Fibroblast of lung (primary cell): ENCODE measurements at regions not wholly inside any gene's neighbourhood (a gene's known extent, or its start where the extent isn't known, plus 50 kb on each side); places are given as distances from the start of the nearest gene placed in this dataset.

Experiments used
- DNase-seq, 2 donors: peaks; one replicate each; pipeline versions ENCODE4 v3.0.0 to v3.0.0-alpha.2; 2010; ENCODE audit warnings: low read depth in 2 of 2
- H2AFZ ChIP-seq: 2 replicates; pipeline ENCODE4 v1.5.1; 2012; ENCODE audit warnings: low read length, control low read depth, inconsistent platforms
- H3K27ac ChIP-seq: 2 replicates; pipeline ENCODE4 v1.5.1; 2011; ENCODE audit warnings: low read length, control low read depth; ENCODE audit not compliant: insufficient read depth
- H3K27me3 ChIP-seq: 2 replicates; pipeline ENCODE4 v1.5.1; 2011; ENCODE audit warnings: mild to moderate bottlenecking, low read length; ENCODE audit not compliant: control insufficient read depth, insufficient read depth
- H3K36me3 ChIP-seq: 2 replicates; pipeline ENCODE4 v1.5.1; 2011; ENCODE audit warnings: low read length; ENCODE audit not compliant: control insufficient read depth, insufficient read depth
- H3K4me1 ChIP-seq: 2 replicates; pipeline ENCODE4 v1.5.1; 2011; ENCODE audit warnings: low read length; ENCODE audit not compliant: control insufficient read depth, insufficient read depth; ENCODE audit errors: extremely low read depth
- H3K4me2 ChIP-seq: 2 replicates; pipeline ENCODE4 v1.5.1; 2011; ENCODE audit warnings: low read length, control low read depth; ENCODE audit not compliant: insufficient read depth; ENCODE audit errors: extremely low read depth
- H3K4me3 ChIP-seq, 4 experiments: fragments of 200-600 bp in 1 of 4; sonication (generic) in 1 of 4; replicated peaks in 1 of 4; 2 replicates each; pipeline ENCODE4 v1.5.1; 2011 to 2016; ENCODE audit warnings: low read length in 4 of 4, low read depth in 3 of 4, mild to moderate bottlenecking in 3 of 4, control low read depth in 2 of 4, inconsistent platforms in 1 of 4, mixed read lengths in 1 of 4; ENCODE audit not compliant: insufficient read depth in 1 of 4; ENCODE audit errors: control extremely low read depth in 1 of 4
- H3K79me2 ChIP-seq: 2 replicates; pipeline ENCODE4 v1.5.1; 2012; ENCODE audit warnings: mild to moderate bottlenecking, low read length, inconsistent platforms; ENCODE audit not compliant: control insufficient read depth, insufficient read depth
- H3K9ac ChIP-seq: 2 replicates; pipeline ENCODE4 v1.5.1; 2011; ENCODE audit warnings: mild to moderate bottlenecking, low read length, control low read depth; ENCODE audit not compliant: insufficient read depth
- H3K9me3 ChIP-seq: 2 replicates; pipeline ENCODE4 v1.5.1; 2012; ENCODE audit warnings: low read depth, low read length; ENCODE audit not compliant: control insufficient read depth, insufficient read depth
- H4K20me1 ChIP-seq: 2 replicates; pipeline ENCODE4 v1.5.1; 2011; ENCODE audit warnings: low read length; ENCODE audit not compliant: control insufficient read depth, insufficient read depth; ENCODE audit errors: extremely low read depth
- EZH2 ChIP-seq: IDR thresholded peaks from 2 replicates; pipeline ENCODE4 v1.5.1; 2012; ENCODE audit warnings: low read length, control low read depth, mild to moderate bottlenecking; ENCODE audit errors: missing control alignments
- TF ChIP-seq, protein P1 (sequence below), 2 donors: IDR thresholded peaks in 1 of 2; conservative IDR thresholded peaks in 1 of 2; 1 replicate in 1 of 2; 2 replicates in 1 of 2; pipeline ENCODE4 v1.5.1; 2011 to 2012; ENCODE audit warnings: low read length in 2 of 2, control low read depth in 1 of 2, inconsistent platforms in 1 of 2, low read depth in 1 of 2, mild to moderate bottlenecking in 1 of 2

DNA sequence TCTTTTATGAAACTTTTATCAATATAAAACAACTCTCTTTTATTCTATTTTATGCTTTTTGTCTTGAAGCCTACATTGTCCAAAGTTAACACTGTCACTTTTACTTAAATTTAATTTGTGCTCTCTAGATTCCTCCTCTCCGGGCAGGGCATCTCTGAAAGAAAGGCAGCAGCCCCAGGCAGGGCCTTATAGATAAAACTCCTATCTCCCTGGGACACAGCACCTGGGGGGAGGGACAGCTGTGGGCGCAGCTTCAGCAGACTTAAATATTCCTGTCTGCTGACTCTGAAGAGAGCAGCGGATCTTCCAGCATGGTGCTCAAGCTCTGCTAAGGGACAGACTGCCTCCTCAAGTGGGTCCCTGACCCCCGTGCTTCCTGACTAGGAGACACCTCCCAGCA is 447.7 kb upstream of the FANCL start:
- no peak overlapping the region for H3K27ac ChIP-seq
- H3K9me3 ChIP-seq = no peaks in the 10 kb centered on the region
- H3K27me3 ChIP-seq = no peaks in the 10 kb centered on the region
- no peak overlapping the region for H2AFZ ChIP-seq
- H4K20me1 ChIP-seq = no peaks in the 10 kb centered on the region
- DNase-seq = no peak
- no peak overlapping the region for H3K9ac ChIP-seq
- no peaks in the 10 kb centered on the region for H3K4me1 ChIP-seq
- H3K36me3 ChIP-seq = no peaks in the 10 kb centered on the region
- H3K4me2 ChIP-seq = no peak overlapping the region
- TF ChIP-seq, protein P1, sequence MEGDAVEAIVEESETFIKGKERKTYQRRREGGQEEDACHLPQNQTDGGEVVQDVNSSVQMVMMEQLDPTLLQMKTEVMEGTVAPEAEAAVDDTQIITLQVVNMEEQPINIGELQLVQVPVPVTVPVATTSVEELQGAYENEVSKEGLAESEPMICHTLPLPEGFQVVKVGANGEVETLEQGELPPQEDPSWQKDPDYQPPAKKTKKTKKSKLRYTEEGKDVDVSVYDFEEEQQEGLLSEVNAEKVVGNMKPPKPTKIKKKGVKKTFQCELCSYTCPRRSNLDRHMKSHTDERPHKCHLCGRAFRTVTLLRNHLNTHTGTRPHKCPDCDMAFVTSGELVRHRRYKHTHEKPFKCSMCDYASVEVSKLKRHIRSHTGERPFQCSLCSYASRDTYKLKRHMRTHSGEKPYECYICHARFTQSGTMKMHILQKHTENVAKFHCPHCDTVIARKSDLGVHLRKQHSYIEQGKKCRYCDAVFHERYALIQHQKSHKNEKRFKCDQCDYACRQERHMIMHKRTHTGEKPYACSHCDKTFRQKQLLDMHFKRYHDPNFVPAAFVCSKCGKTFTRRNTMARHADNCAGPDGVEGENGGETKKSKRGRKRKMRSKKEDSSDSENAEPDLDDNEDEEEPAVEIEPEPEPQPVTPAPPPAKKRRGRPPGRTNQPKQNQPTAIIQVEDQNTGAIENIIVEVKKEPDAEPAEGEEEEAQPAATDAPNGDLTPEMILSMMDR (conservative IDR thresholded peaks at IDR 0.05 in 1 of 2, IDR thresholded peaks at IDR 0.05 in 1 of 2; ENCODE audit: low read depth in 1 of 2, low read length in 2 of 2) = no peak
- TF ChIP-seq EZH2 = no peak
- no peak overlapping the region for H3K4me3 ChIP-seq
- H3K79me2 ChIP-seq = no peaks in the 10 kb centered on the region

DNA sequence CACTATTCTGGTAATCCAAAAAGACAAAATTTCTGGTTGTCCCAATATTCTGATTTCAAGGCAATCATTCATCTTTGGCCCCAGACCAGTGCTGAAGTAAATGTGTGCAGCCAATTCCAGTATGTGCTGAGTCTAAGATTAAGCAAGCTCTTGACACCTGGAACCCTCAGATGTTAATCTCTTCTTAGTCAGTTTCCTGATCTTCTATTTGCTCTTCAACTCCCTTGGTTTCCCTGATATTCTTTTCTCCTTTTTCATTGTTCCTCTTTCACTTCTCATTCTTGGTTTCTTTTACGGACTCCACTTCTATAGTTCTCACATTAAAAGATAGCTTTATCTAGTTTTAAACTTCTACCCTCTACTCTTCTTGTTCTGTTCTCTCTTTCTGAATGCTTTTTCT is 445.7 kb upstream of the FANCL start:
- no peaks in the 10 kb centered on the region for H3K79me2 ChIP-seq

DNA sequence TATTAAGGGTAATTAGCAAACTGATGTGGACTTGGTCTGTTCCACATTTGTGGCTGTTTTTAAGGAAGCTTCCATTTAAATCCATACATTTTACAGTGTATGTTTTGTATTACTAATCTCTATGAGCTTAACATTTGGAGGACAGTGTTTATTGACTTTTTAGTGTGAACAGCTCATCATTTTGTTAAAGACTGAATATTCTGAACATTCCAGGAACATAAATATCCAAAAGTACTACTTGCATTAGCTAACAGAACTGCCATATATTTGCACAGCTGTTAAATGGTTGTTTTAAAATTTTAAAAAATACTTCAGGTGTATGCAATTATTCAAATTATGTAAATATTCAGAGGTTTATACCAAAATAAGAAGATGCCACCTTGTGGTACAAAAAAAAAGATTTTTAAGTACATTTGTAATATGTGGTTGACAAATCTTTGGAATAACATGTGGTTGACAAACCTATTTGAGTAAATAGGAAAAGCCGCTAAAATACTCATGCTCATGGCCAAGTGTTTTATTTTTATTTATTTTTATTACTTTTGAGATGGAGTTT is 439.7 kb upstream of the FANCL start:
- Histone ChIP-seq H2AFZ (no peak overlapping the region), H3K27me3 (no peaks in the 10 kb centered on the region), H3K9ac (no peak overlapping the region), H3K36me3 (no peaks in the 10 kb centered on the region), H3K4me2 (no peak overlapping the region), H3K27ac (no peak overlapping the region), H4K20me1 (no peaks in the 10 kb centered on the region), H3K4me3 (no peak overlapping the region), H3K9me3 (no peaks in the 10 kb centered on the region), H3K4me1 (no peaks in the 10 kb centered on the region), H3K79me2 (no peaks in the 10 kb centered on the region)
- TF ChIP-seq, protein P1 (conservative IDR thresholded peaks at IDR 0.05 in 1 of 2, IDR thresholded peaks at IDR 0.05 in 1 of 2; ENCODE audit: low read depth in 1 of 2, low read length in 2 of 2) = no peak
- no peak for TF ChIP-seq EZH2
- peak; percentile 4 to 26 for DNase-seq

More for the DNA sequence above, 445.7 kb upstream of the FANCL start:
- Histone ChIP-seq H3K4me2 (no peak overlapping the region), H3K27me3 (no peaks in the 10 kb centered on the region), H2AFZ (no peak overlapping the region), H3K4me1 (no peaks in the 10 kb centered on the region), H3K4me3 (no peak overlapping the region), H3K9me3 (no peaks in the 10 kb centered on the region), H3K27ac (no peak overlapping the region), H3K36me3 (no peaks in the 10 kb centered on the region), H3K9ac (no peak overlapping the region), H4K20me1 (no peaks in the 10 kb centered on the region)
- TF ChIP-seq, protein P1 (conservative IDR thresholded peaks at IDR 0.05 in 1 of 2, IDR thresholded peaks at IDR 0.05 in 1 of 2; ENCODE audit: low read depth in 1 of 2, low read length in 2 of 2) = no peak
- no peak for TF ChIP-seq EZH2
- no peak for DNase-seq
